Parathyroid adenoma (tissue), 2 donors: ENCODE measurements at regions not wholly inside any gene's neighbourhood (a gene's known extent, or its start where the extent isn't known, plus 50 kb on each side); places are given as distances from the start of the nearest gene placed in this dataset.

ENCODE experiments used
- H2AFZ ChIP-seq: fragments of 300-600 bp; sonication (generic); one replicate; pipeline ENCODE4 v1.7.0; 2017; ENCODE audit warnings: antibody characterized with exemption, mild to moderate bottlenecking
- H3K27ac ChIP-seq: fragments of 300-600 bp; sonication (generic); one replicate; pipeline ENCODE4 v1.7.0; 2017
- H3K27me3 ChIP-seq: fragments of 300-600 bp; sonication (generic); one replicate; pipeline ENCODE4 v1.7.0; 2017; ENCODE audit warnings: low read length; ENCODE audit not compliant: control insufficient read depth, insufficient read depth
- H3K36me3 ChIP-seq: fragments of 300-600 bp; sonication (generic); one replicate; pipeline ENCODE4 v1.7.0; 2017; ENCODE audit warnings: low read length; ENCODE audit not compliant: control insufficient read depth, insufficient read depth
- H3K4me1 ChIP-seq: fragments of 300-600 bp; sonication (generic); one replicate; pipeline ENCODE4 v1.7.0; 2017; ENCODE audit warnings: control low read depth
- H3K4me2 ChIP-seq: fragments of 300-600 bp; sonication (generic); one replicate; pipeline ENCODE4 v1.7.0; 2017; ENCODE audit warnings: low read length
- H3K4me3 ChIP-seq: fragments of 300-600 bp; sonication (generic); one replicate; pipeline ENCODE4 v1.7.0; 2017; ENCODE audit warnings: low read depth, low read length
- H3K79me2 ChIP-seq: fragments of 300-600 bp; sonication (generic); one replicate; pipeline ENCODE4 v1.7.0; 2017; ENCODE audit warnings: control low read depth
- H3K9ac ChIP-seq: fragments of 300-600 bp; sonication (generic); one replicate; pipeline ENCODE4 v1.7.0; 2017; ENCODE audit warnings: mild to moderate bottlenecking
- H3K9me3 ChIP-seq: fragments of 300-600 bp; sonication (generic); one replicate; pipeline ENCODE4 v1.7.0; 2017; ENCODE audit warnings: low read length; ENCODE audit not compliant: control insufficient read depth
- CTCF ChIP-seq: fragments of 300-600 bp; sonication (generic); IDR thresholded peaks from one replicate; pipeline ENCODE4 v1.7.0; 2017; ENCODE audit warnings: antibody characterized with exemption, mild to moderate bottlenecking
- donor health status: primary hyperparathyroidism.

- Histone ChIP-seq H2AFZ (no peak overlapping the region), H3K4me1 (no peaks in the 10 kb centered on the region), H3K4me3 (no peak overlapping the region), H3K27ac (no peak overlapping the region), H3K36me3 (no peaks in the 10 kb centered on the region), H3K9ac (no peak overlapping the region), H3K79me2 (no peaks in the 10 kb centered on the region), H3K27me3 (no peaks in the 10 kb centered on the region), H3K4me2 (no peak overlapping the region), H3K9me3 (no peaks in the 10 kb centered on the region)
- no peak for TF ChIP-seq CTCF
These were observed 497.6 kb downstream of the RASEF start for GRCh38 chr9:82565188-82565969.

- no peaks in the 10 kb centered on the region for H3K79me2 ChIP-seq
- no peaks in the 10 kb centered on the region for H3K36me3 ChIP-seq
- no peaks in the 10 kb centered on the region for H3K4me1 ChIP-seq
- H2AFZ ChIP-seq: no peak overlapping the region
- H3K9ac ChIP-seq: no peak overlapping the region
- no peaks in the 10 kb centered on the region for H3K9me3 ChIP-seq
- H3K4me2 ChIP-seq: no peak overlapping the region
- no peaks in the 10 kb centered on the region for H3K27me3 ChIP-seq
- TF ChIP-seq CTCF: no peak
- no peak overlapping the region for H3K27ac ChIP-seq
- H3K4me3 ChIP-seq: no peak overlapping the region
These were observed 495.0 kb downstream of the RASEF start for GRCh38 chr9:82567953-82568352.

GRCh38 chr9:82570226-82570625 lies 492.7 kb downstream of the RASEF start:
- H3K27me3 ChIP-seq: no peaks in the 10 kb centered on the region
- H3K4me3 ChIP-seq: no peak overlapping the region
- no peaks in the 10 kb centered on the region for H3K36me3 ChIP-seq
- no peak overlapping the region for H3K4me2 ChIP-seq
- no peak overlapping the region for H3K9ac ChIP-seq
- no peak overlapping the region for H2AFZ ChIP-seq
- no peaks in the 10 kb centered on the region for H3K79me2 ChIP-seq
- no peak overlapping the region for H3K27ac ChIP-seq
- no peaks in the 10 kb centered on the region for H3K9me3 ChIP-seq
- H3K4me1 ChIP-seq: no peaks in the 10 kb centered on the region
- TF ChIP-seq CTCF: no peak

GRCh38 chr9:82571540-82571939 lies 491.4 kb downstream of the RASEF start:
- Histone ChIP-seq H3K4me2 (no peak overlapping the region), H3K79me2 (no peaks in the 10 kb centered on the region), H3K36me3 (no peaks in the 10 kb centered on the region), H3K9ac (no peak overlapping the region), H3K4me3 (no peak overlapping the region), H3K9me3 (no peaks in the 10 kb centered on the region), H3K27ac (no peak overlapping the region), H3K27me3 (no peaks in the 10 kb centered on the region), H3K4me1 (no peaks in the 10 kb centered on the region), H2AFZ (no peak overlapping the region)
- no peak for TF ChIP-seq CTCF

- TF ChIP-seq CTCF: no peak
- H3K79me2 ChIP-seq: no peaks in the 10 kb centered on the region
- no peak overlapping the region for H3K4me2 ChIP-seq
- H3K4me3 ChIP-seq: no peak overlapping the region
- H3K9me3 ChIP-seq: no peaks in the 10 kb centered on the region
- H2AFZ ChIP-seq: no peak overlapping the region
- H3K9ac ChIP-seq: no peak overlapping the region
- H3K4me1 ChIP-seq: no peaks in the 10 kb centered on the region
- no peaks in the 10 kb centered on the region for H3K27me3 ChIP-seq
- no peaks in the 10 kb centered on the region for H3K36me3 ChIP-seq
- no peak overlapping the region for H3K27ac ChIP-seq
These were observed 490.8 kb downstream of the RASEF start for GRCh38 chr9:82572146-82572545.
